ENCODE measurements at regions not wholly inside any gene's neighbourhood (a gene's known extent, or its start where the extent isn't known, plus 50 kb on each side); places are given as distances from the start of the nearest gene placed in this dataset.
"Not testable (repeated sequence)": the region's sequence is repeated elsewhere in the genome, so short reads cannot be mapped to it uniquely, and the experiment has no call there.

DNA sequence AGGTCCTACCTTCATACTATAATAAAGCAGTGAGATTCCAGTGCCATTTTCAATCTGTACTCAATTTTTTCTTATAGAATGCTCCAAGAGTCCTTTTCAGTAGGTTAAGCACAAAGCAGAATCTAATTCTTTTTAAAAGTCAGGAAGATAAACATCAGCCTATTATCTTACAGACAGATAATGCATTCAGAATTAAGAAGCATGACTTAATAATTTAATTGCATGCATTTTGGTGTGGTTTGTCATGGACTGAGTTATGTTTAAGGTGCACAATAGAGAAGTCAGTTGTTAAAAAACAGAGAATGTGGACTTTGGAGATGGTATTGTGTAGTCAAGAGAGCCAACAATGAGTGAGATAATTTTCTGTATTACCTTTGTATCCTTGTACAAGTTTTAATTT, 1656.3 kb upstream of the LRRTM3 start:
- not testable (repeated sequence) for H3K27me3 ChIP-seq (ENCODE audit: control insufficient read depth in 1 of 2, insufficient read depth in 2 of 2, low read length in 2 of 2); H3K4me1 ChIP-seq (ENCODE audit: control insufficient read depth, insufficient read depth, low read length); H3K9ac ChIP-seq (ENCODE audit: low read length in 2 of 2); H3K4me3 ChIP-seq (ENCODE audit: low read length in 2 of 2); H3K36me3 ChIP-seq (ENCODE audit: control insufficient read depth in 2 of 2, insufficient read depth in 2 of 2, low read length in 2 of 2); H3K27ac ChIP-seq (ENCODE audit: low read length); H3K9me3 ChIP-seq (ENCODE audit: control insufficient read depth in 2 of 2, low read length in 2 of 2)

GRCh38 chr10:65270969-65271368, 1654.9 kb upstream of the LRRTM3 start:
- no peaks in the 10 kb centered on the region for H3K27me3 ChIP-seq (ENCODE audit: control insufficient read depth in 1 of 2, insufficient read depth in 2 of 2, low read length in 2 of 2)
- H3K9ac ChIP-seq (ENCODE audit: low read length in 2 of 2), result no peak overlapping the region
- no peak overlapping the region for H3K4me3 ChIP-seq (ENCODE audit: low read length in 2 of 2)
- H3K27ac ChIP-seq (ENCODE audit: low read length), result no peak overlapping the region
- no peaks in the 10 kb centered on the region for H3K4me1 ChIP-seq (ENCODE audit: control insufficient read depth, insufficient read depth, low read length)
- no peaks in the 10 kb centered on the region for H3K36me3 ChIP-seq (ENCODE audit: control insufficient read depth in 2 of 2, insufficient read depth in 2 of 2, low read length in 2 of 2)
- H3K9me3 ChIP-seq (ENCODE audit: control insufficient read depth in 2 of 2, low read length in 2 of 2), result no peaks in the 10 kb centered on the region

GRCh38 chr10:65273115-65273514, 1652.7 kb upstream of the LRRTM3 start:
- Histone ChIP-seq H3K4me3 (ENCODE audit: low read length in 2 of 2) (no peak overlapping the region), H3K9me3 (ENCODE audit: control insufficient read depth in 2 of 2, low read length in 2 of 2) (no peaks in the 10 kb centered on the region), H3K4me1 (ENCODE audit: control insufficient read depth, insufficient read depth, low read length) (no peaks in the 10 kb centered on the region), H3K27ac (ENCODE audit: low read length) (no peak overlapping the region), H3K27me3 (ENCODE audit: control insufficient read depth in 1 of 2, insufficient read depth in 2 of 2, low read length in 2 of 2) (no peaks in the 10 kb centered on the region), H3K9ac (ENCODE audit: low read length in 2 of 2) (no peak overlapping the region), H3K36me3 (ENCODE audit: control insufficient read depth in 2 of 2, insufficient read depth in 2 of 2, low read length in 2 of 2) (no peaks in the 10 kb centered on the region)

GRCh38 chr10:65275296-65275695, 1650.5 kb upstream of the LRRTM3 start:
- no peaks in the 10 kb centered on the region for H3K4me1 ChIP-seq (ENCODE audit: control insufficient read depth, insufficient read depth, low read length)
- H3K9ac ChIP-seq (ENCODE audit: low read length in 2 of 2), result no peak overlapping the region
- H3K27me3 ChIP-seq (ENCODE audit: control insufficient read depth in 1 of 2, insufficient read depth in 2 of 2, low read length in 2 of 2), result no peaks in the 10 kb centered on the region
- peaks cover 0 to 11% of the 10 kb centered on the region in 2 donors for H3K9me3 ChIP-seq (ENCODE audit: control insufficient read depth in 2 of 2, low read length in 2 of 2)
- no peaks in the 10 kb centered on the region for H3K36me3 ChIP-seq (ENCODE audit: control insufficient read depth in 2 of 2, insufficient read depth in 2 of 2, low read length in 2 of 2)
- no peak overlapping the region for H3K4me3 ChIP-seq (ENCODE audit: low read length in 2 of 2)
- no peak overlapping the region for H3K27ac ChIP-seq (ENCODE audit: low read length)

GRCh38 chr10:65284495-65285041, 1641.3 kb upstream of the LRRTM3 start:
- Histone ChIP-seq H3K4me1 (ENCODE audit: control insufficient read depth, insufficient read depth, low read length) (no peaks in the 10 kb centered on the region), H3K27ac (ENCODE audit: low read length) (no peak overlapping the region), H3K9ac (ENCODE audit: low read length in 2 of 2) (no peak overlapping the region), H3K4me3 (ENCODE audit: low read length in 2 of 2) (no peak overlapping the region), H3K36me3 (ENCODE audit: control insufficient read depth in 2 of 2, insufficient read depth in 2 of 2, low read length in 2 of 2) (no peaks in the 10 kb centered on the region), H3K27me3 (ENCODE audit: control insufficient read depth in 1 of 2, insufficient read depth in 2 of 2, low read length in 2 of 2) (no peaks in the 10 kb centered on the region), H3K9me3 (ENCODE audit: control insufficient read depth in 2 of 2, low read length in 2 of 2) (peaks cover 0 to 4% of the 10 kb centered on the region in 2 donors)

- H3K27me3 ChIP-seq (ENCODE audit: control insufficient read depth in 1 of 2, insufficient read depth in 2 of 2, low read length in 2 of 2); H3K4me1 ChIP-seq (ENCODE audit: control insufficient read depth, insufficient read depth, low read length); H3K27ac ChIP-seq (ENCODE audit: low read length); H3K9ac ChIP-seq (ENCODE audit: low read length in 2 of 2); H3K36me3 ChIP-seq (ENCODE audit: control insufficient read depth in 2 of 2, insufficient read depth in 2 of 2, low read length in 2 of 2); H3K9me3 ChIP-seq (ENCODE audit: control insufficient read depth in 2 of 2, low read length in 2 of 2); H3K4me3 ChIP-seq (ENCODE audit: low read length in 2 of 2): not testable (repeated sequence)
Measured at GRCh38 chr10:65285726-65286125, 1640.1 kb upstream of the LRRTM3 start.

- no peak overlapping the region for H3K9ac ChIP-seq (ENCODE audit: low read length in 2 of 2)
- no peaks in the 10 kb centered on the region for H3K9me3 ChIP-seq (ENCODE audit: control insufficient read depth in 2 of 2, low read length in 2 of 2)
- H3K36me3 ChIP-seq (ENCODE audit: control insufficient read depth in 2 of 2, insufficient read depth in 2 of 2, low read length in 2 of 2), result no peaks in the 10 kb centered on the region
- H3K27ac ChIP-seq (ENCODE audit: low read length), result no peak overlapping the region
- no peaks in the 10 kb centered on the region for H3K27me3 ChIP-seq (ENCODE audit: control insufficient read depth in 1 of 2, insufficient read depth in 2 of 2, low read length in 2 of 2)
- no peaks in the 10 kb centered on the region for H3K4me1 ChIP-seq (ENCODE audit: control insufficient read depth, insufficient read depth, low read length)
- H3K4me3 ChIP-seq (ENCODE audit: low read length in 2 of 2), result no peak overlapping the region
Measured at GRCh38 chr10:65291286-65291685, 1634.5 kb upstream of the LRRTM3 start.

GRCh38 chr10:65292551-65292950, 1633.3 kb upstream of the LRRTM3 start:
- H3K9ac ChIP-seq (ENCODE audit: low read length in 2 of 2), result no peak overlapping the region
- H3K4me3 ChIP-seq (ENCODE audit: low read length in 2 of 2), result no peak overlapping the region
- no peak overlapping the region for H3K27ac ChIP-seq (ENCODE audit: low read length)
- H3K4me1 ChIP-seq (ENCODE audit: control insufficient read depth, insufficient read depth, low read length), result no peaks in the 10 kb centered on the region
- H3K27me3 ChIP-seq (ENCODE audit: control insufficient read depth in 1 of 2, insufficient read depth in 2 of 2, low read length in 2 of 2), result no peaks in the 10 kb centered on the region
- no peaks in the 10 kb centered on the region for H3K36me3 ChIP-seq (ENCODE audit: control insufficient read depth in 2 of 2, insufficient read depth in 2 of 2, low read length in 2 of 2)
- H3K9me3 ChIP-seq (ENCODE audit: control insufficient read depth in 2 of 2, low read length in 2 of 2), result no peaks in the 10 kb centered on the region

DNA sequence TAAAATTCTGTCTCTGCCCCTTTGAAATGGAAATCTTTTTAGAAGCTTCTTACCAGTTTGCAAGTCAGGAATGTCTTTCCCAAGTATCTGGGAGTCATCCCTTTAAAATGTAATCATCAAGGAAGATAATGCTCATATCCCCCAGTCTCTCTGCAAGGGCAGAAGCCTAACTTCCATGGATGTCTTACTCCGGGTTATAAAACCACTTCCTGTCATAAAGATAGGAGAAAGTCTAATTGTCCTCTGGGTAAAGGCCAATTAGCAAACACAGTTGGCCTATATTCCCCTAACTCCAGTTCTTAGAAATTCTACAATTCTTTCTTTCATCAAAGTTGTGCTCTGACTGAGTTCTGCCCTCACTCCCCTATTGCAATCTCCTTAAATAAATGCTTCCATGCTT, 1631.5 kb upstream of the LRRTM3 start:
- Histone ChIP-seq H3K27ac (ENCODE audit: low read length) (no peak overlapping the region), H3K36me3 (ENCODE audit: control insufficient read depth in 2 of 2, insufficient read depth in 2 of 2, low read length in 2 of 2) (no peaks in the 10 kb centered on the region), H3K27me3 (ENCODE audit: control insufficient read depth in 1 of 2, insufficient read depth in 2 of 2, low read length in 2 of 2) (no peaks in the 10 kb centered on the region), H3K4me3 (ENCODE audit: low read length in 2 of 2) (no peak overlapping the region), H3K4me1 (ENCODE audit: control insufficient read depth, insufficient read depth, low read length) (no peaks in the 10 kb centered on the region), H3K9me3 (ENCODE audit: control insufficient read depth in 2 of 2, low read length in 2 of 2) (no peaks in the 10 kb centered on the region), H3K9ac (ENCODE audit: low read length in 2 of 2) (no peak overlapping the region)

DNA sequence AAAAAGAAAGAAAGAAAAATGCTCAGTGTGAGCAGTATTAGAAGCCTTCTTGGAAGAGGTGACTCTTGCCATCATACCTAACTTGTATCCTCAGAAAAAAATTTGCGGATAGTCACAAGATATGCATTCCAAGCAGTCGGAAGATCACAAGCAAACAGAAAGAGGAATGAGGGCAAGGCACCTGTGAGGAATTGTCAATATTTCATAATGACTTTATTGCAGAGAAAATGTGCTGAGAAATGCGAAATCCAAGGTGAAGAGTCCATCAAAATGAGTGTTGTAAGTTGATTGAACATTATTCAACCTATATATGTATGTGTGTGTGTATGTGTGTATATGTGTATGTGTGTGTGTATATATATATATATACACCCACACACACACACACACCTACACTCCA, 1624.7 kb upstream of the LRRTM3 start:
- no peak overlapping the region for H3K4me3 ChIP-seq (ENCODE audit: low read length in 2 of 2)
- no peaks in the 10 kb centered on the region for H3K36me3 ChIP-seq (ENCODE audit: control insufficient read depth in 2 of 2, insufficient read depth in 2 of 2, low read length in 2 of 2)
- H3K4me1 ChIP-seq (ENCODE audit: control insufficient read depth, insufficient read depth, low read length), result no peaks in the 10 kb centered on the region
- H3K27ac ChIP-seq (ENCODE audit: low read length), result no peak overlapping the region
- H3K9me3 ChIP-seq (ENCODE audit: control insufficient read depth in 2 of 2, low read length in 2 of 2), result no peaks in the 10 kb centered on the region
- H3K27me3 ChIP-seq (ENCODE audit: control insufficient read depth in 1 of 2, insufficient read depth in 2 of 2, low read length in 2 of 2), result no peaks in the 10 kb centered on the region
- H3K9ac ChIP-seq (ENCODE audit: low read length in 2 of 2), result no peak overlapping the region

DNA sequence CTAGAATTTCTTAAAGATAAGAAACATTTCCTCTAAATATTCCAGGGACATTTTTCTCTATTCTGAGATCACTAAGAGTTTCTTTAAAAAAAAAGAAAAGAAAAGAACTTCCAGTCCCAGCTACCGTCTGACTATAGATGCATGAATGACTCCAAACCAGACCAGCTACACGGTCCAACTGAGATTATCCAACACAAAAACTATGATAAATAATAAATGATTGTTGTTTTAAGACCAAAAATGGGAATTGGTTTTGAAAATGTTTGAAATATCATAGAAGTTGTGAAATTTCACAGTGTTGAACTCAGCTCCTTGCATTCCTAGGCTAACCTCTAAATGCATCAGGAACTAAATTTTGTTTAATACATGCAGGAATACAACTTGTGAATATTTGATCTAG, 1619.6 kb upstream of the LRRTM3 start:
- Histone ChIP-seq H3K4me3 (ENCODE audit: low read length in 2 of 2) (no peak overlapping the region), H3K9me3 (ENCODE audit: control insufficient read depth in 2 of 2, low read length in 2 of 2) (no peaks in the 10 kb centered on the region), H3K27me3 (ENCODE audit: control insufficient read depth in 1 of 2, insufficient read depth in 2 of 2, low read length in 2 of 2) (no peaks in the 10 kb centered on the region), H3K36me3 (ENCODE audit: control insufficient read depth in 2 of 2, insufficient read depth in 2 of 2, low read length in 2 of 2) (no peaks in the 10 kb centered on the region), H3K4me1 (ENCODE audit: control insufficient read depth, insufficient read depth, low read length) (no peaks in the 10 kb centered on the region), H3K9ac (ENCODE audit: low read length in 2 of 2) (no peak overlapping the region), H3K27ac (ENCODE audit: low read length) (no peak overlapping the region)

All from stomach smooth muscle (tissue), 2 donors.